ENCODE measurements at regions not wholly inside any gene's neighbourhood (a gene's known extent, or its start where the extent isn't known, plus 50 kb on each side); places are given as distances from the start of the nearest gene placed in this dataset.

- TF ChIP-seq NFRKB (IDR thresholded peaks at IDR 0.05) (no peak), SP1 (IDR thresholded peaks at IDR 0.05) (no peak), ZNF384 (IDR thresholded peaks at IDR 0.05) (no peak), TARDBP (IDR thresholded peaks at IDR 0.05) (no peak)
These were observed 141.3 kb upstream of the ANK3 start for GRCh38 chr10:60531006-60531405.

All from HEK293T (cell line).